Epithelial cell of esophagus (primary cell): ENCODE measurements at regions not wholly inside any gene's neighbourhood (a gene's known extent, or its start where the extent isn't known, plus 50 kb on each side); places are given as distances from the start of the nearest gene placed in this dataset.

Experiments used
- DNase-seq: peaks from one replicate; pipeline ENCODE4 v3.0.0; 2010; ENCODE audit warnings: low read depth
- H3K4me3 ChIP-seq: 2 replicates; pipeline ENCODE4 v1.5.1; 2011; ENCODE audit warnings: mild to moderate bottlenecking, low read length, control low read depth
- CTCF ChIP-seq: IDR thresholded peaks from 2 replicates; pipeline ENCODE4 v1.5.1; 2011; ENCODE audit warnings: low read depth, mild to moderate bottlenecking, low read length, control low read depth, inconsistent platforms; ENCODE audit not compliant: insufficient read depth; ENCODE audit errors: missing control alignments

- H3K4me3 ChIP-seq, result no peak overlapping the region
- DNase-seq, result no peak
- no peak for TF ChIP-seq CTCF
Measured at GRCh38 chr6:21398741-21399325, 194.7 kb upstream of the SOX4 start.

GRCh38 chr6:21402368-21402767 is 191.2 kb upstream of the SOX4 start:
- no peak overlapping the region for H3K4me3 ChIP-seq
- no peak for TF ChIP-seq CTCF
- peak; percentile 57 for DNase-seq

- TF ChIP-seq CTCF, result no peak
- DNase-seq, result no peak
- H3K4me3 ChIP-seq, result no peak overlapping the region
Measured at GRCh38 chr6:21404577-21404976, 189.0 kb upstream of the SOX4 start.

- DNase-seq, result peak; percentile 10
- no peak for TF ChIP-seq CTCF
- no peak overlapping the region for H3K4me3 ChIP-seq
Measured at GRCh38 chr6:21406316-21406715, 187.2 kb upstream of the SOX4 start.

- no peak overlapping the region for H3K4me3 ChIP-seq
- TF ChIP-seq CTCF, result no peak
- no peak for DNase-seq
Measured at GRCh38 chr6:21409231-21409630, 184.3 kb upstream of the SOX4 start.

- DNase-seq, result no peak
- TF ChIP-seq CTCF, result no peak
- H3K4me3 ChIP-seq, result no peak overlapping the region
Measured at GRCh38 chr6:21413428-21413827, 180.1 kb upstream of the SOX4 start.

- no peak overlapping the region for H3K4me3 ChIP-seq
- no peak for DNase-seq
- no peak for TF ChIP-seq CTCF
Measured at GRCh38 chr6:21414065-21414464, 179.5 kb upstream of the SOX4 start.
